ENCODE measurements at regions not wholly inside any gene's neighbourhood (a gene's known extent, or its start where the extent isn't known, plus 50 kb on each side); places are given as distances from the start of the nearest gene placed in this dataset.

DNA sequence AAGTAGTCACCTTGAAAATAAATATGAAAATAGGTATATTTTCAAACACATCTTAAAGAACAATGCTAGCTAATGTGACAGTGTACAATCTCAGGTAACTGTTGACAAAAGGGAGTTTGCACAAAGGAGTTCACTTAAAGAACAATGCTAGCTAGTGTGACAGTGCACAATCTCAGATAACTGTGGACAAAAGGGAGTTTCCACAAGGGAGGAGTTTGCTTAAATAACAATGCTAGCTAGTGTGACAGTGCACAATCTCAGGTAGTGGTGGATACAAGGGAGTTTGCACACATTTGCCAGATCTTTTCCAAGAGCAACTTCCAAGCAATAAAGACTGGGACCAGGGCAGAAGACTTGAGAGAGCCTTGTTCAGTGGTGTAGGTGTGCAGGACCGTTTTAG lies 442.9 kb upstream of the FTMT start:
- no peak overlapping the region for H2AK9ac ChIP-seq (replicated peaks; ENCODE audit: low read depth, low read length, poor library complexity)
- H2BK120ac ChIP-seq (ENCODE audit: low read depth, low read length): no peak overlapping the region
- intact Hi-C loops (cut with micrococcal nuclease) (no loop called here), in situ Hi-C loops (cut with MboI; ENCODE audit: low sequenced_read_pairs) (no loop called here), dilution Hi-C loops (cut with HindIII; ENCODE audit: low sequenced_read_pairs, unreplicated experiment) (no loop called here)
- H3K9ac ChIP-seq (ENCODE audit: low read depth, low read length): no peak overlapping the region
- no peak overlapping the region for H2BK15ac ChIP-seq (ENCODE audit: low read depth, low read length)
- no CpG with 5 or more reads among the region's 1 CpG for WGBS, 2 experiments (ENCODE audit: extremely low coverage in 2 of 2, insufficient read length in 1 of 2)
- H3K9me1 ChIP-seq (ENCODE audit: insufficient read depth, low read length): no peaks in the 10 kb centered on the region
- H2BK20ac ChIP-seq (ENCODE audit: low read depth, low read length): no peak overlapping the region
- no peak overlapping the region for H3K4me2 ChIP-seq (ENCODE audit: low read depth, low read length)
- H4K20me1 ChIP-seq (ENCODE audit: insufficient read depth, low read length): no peaks in the 10 kb centered on the region
- no peak overlapping the region for H3K23ac ChIP-seq (ENCODE audit: low read depth, low read length)
- TF ChIP-seq POLR2A (IDR thresholded peaks at IDR 0.05; ENCODE audit: low read depth, low read length): no peak
- TF ChIP-seq RCOR1 (IDR thresholded peaks at IDR 0.05; ENCODE audit: insufficient replicate concordance, low read length): no peak
- TF ChIP-seq, protein P1, sequence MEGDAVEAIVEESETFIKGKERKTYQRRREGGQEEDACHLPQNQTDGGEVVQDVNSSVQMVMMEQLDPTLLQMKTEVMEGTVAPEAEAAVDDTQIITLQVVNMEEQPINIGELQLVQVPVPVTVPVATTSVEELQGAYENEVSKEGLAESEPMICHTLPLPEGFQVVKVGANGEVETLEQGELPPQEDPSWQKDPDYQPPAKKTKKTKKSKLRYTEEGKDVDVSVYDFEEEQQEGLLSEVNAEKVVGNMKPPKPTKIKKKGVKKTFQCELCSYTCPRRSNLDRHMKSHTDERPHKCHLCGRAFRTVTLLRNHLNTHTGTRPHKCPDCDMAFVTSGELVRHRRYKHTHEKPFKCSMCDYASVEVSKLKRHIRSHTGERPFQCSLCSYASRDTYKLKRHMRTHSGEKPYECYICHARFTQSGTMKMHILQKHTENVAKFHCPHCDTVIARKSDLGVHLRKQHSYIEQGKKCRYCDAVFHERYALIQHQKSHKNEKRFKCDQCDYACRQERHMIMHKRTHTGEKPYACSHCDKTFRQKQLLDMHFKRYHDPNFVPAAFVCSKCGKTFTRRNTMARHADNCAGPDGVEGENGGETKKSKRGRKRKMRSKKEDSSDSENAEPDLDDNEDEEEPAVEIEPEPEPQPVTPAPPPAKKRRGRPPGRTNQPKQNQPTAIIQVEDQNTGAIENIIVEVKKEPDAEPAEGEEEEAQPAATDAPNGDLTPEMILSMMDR (conservative IDR thresholded peaks at IDR 0.05; ENCODE audit: low read depth, low read length): no peak
- no peak for TF ChIP-seq NFE2L2 (IDR thresholded peaks at IDR 0.05; ENCODE audit: low read depth, low read length)
- TF ChIP-seq CEBPB (IDR thresholded peaks at IDR 0.05; ENCODE audit: low read depth, low read length): no peak
- no peak for TF ChIP-seq MAZ (IDR thresholded peaks at IDR 0.05; ENCODE audit: borderline replicate concordance, low read depth, low read length)
- TF ChIP-seq, protein P2, sequence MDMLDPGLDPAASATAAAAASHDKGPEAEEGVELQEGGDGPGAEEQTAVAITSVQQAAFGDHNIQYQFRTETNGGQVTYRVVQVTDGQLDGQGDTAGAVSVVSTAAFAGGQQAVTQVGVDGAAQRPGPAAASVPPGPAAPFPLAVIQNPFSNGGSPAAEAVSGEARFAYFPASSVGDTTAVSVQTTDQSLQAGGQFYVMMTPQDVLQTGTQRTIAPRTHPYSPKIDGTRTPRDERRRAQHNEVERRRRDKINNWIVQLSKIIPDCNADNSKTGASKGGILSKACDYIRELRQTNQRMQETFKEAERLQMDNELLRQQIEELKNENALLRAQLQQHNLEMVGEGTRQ (IDR thresholded peaks at IDR 0.05; ENCODE audit: low read depth, low read length): no peak
- TF ChIP-seq MXI1 (IDR thresholded peaks at IDR 0.05; ENCODE audit: borderline replicate concordance, low read depth, low read length): no peak
- no peak for TF ChIP-seq MAFK (IDR thresholded peaks at IDR 0.05; ENCODE audit: low read depth, low read length)
- TF ChIP-seq, protein P3, sequence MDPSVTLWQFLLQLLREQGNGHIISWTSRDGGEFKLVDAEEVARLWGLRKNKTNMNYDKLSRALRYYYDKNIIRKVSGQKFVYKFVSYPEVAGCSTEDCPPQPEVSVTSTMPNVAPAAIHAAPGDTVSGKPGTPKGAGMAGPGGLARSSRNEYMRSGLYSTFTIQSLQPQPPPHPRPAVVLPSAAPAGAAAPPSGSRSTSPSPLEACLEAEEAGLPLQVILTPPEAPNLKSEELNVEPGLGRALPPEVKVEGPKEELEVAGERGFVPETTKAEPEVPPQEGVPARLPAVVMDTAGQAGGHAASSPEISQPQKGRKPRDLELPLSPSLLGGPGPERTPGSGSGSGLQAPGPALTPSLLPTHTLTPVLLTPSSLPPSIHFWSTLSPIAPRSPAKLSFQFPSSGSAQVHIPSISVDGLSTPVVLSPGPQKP (IDR thresholded peaks at IDR 0.05; ENCODE audit: borderline replicate concordance, low read depth, low read length): no peak
- TF ChIP-seq BHLHE40 (IDR thresholded peaks at IDR 0.05; ENCODE audit: low read depth, low read length): no peak
- TF ChIP-seq SMC3 (IDR thresholded peaks at IDR 0.05; ENCODE audit: low read depth, low read length): no peak
- no peak for TF ChIP-seq RFX5 (IDR thresholded peaks at IDR 0.05; ENCODE audit: low read depth, low read length)
- no peak for TF ChIP-seq FOS (IDR thresholded peaks at IDR 0.05; ENCODE audit: low read depth, low read length)
- H3K27ac ChIP-seq (ENCODE audit: insufficient read depth, low read length): no peak overlapping the region
- DNase-seq (no peak), ATAC-seq (ENCODE audit: low read depth) (no peak)
- H3K4ac ChIP-seq (ENCODE audit: low read depth, low read length): no peak overlapping the region
- no peak overlapping the region for H4K91ac ChIP-seq (ENCODE audit: insufficient read depth, low read depth, low read length)
- no peaks in the 10 kb centered on the region for H3K9me3 ChIP-seq (ENCODE audit: control insufficient read depth, insufficient read depth, low read length)
- no peak overlapping the region for H3K14ac ChIP-seq (replicated peaks; ENCODE audit: low read depth, low read length)
- no peak overlapping the region for H4K8ac ChIP-seq (ENCODE audit: low read depth in 2 of 2, low read length in 2 of 2)
- no peak overlapping the region for H2BK5ac ChIP-seq (ENCODE audit: low read depth, low read length, poor library complexity, severe bottlenecking)
- no peaks in the 10 kb centered on the region for H3K27me3 ChIP-seq (ENCODE audit: control insufficient read depth, insufficient read depth, low read length)
- CTCF ChIA-PET: no interaction called here
- no peaks in the 10 kb centered on the region for H3K36me3 ChIP-seq (ENCODE audit: control insufficient read depth, insufficient read depth, low read length)
- H4K5ac ChIP-seq (ENCODE audit: low read depth, low read length): no peak overlapping the region
- no peaks in the 10 kb centered on the region for H3K4me1 ChIP-seq (ENCODE audit: control insufficient read depth, insufficient read depth, low read length)
- H2AFZ ChIP-seq (replicated peaks; ENCODE audit: low read length, poor library complexity): no peak overlapping the region
- H3K4me3 ChIP-seq (ENCODE audit: insufficient read depth, low read depth, low read length): no peak overlapping the region
- H3K56ac ChIP-seq (ENCODE audit: extremely low read depth, insufficient read depth, low read length): no peak overlapping the region
- no peak overlapping the region for H3K18ac ChIP-seq (ENCODE audit: low read depth, low read length)
- H3K79me1 ChIP-seq (ENCODE audit: low read depth in 1 of 2, low read length in 2 of 2): no peaks in the 10 kb centered on the region
- POLR2A ChIA-PET (ENCODE audit: unreplicated experiment): no interaction called here
- BruUV-seq (replicated peaks): no TSS peak
- H2AK5ac ChIP-seq (ENCODE audit: low read depth, low read length): no peak overlapping the region

Data from IMR-90 (cell line).